GM18498 (cell line): ENCODE measurements at regions not wholly inside any gene's neighbourhood (a gene's known extent, or its start where the extent isn't known, plus 50 kb on each side); places are given as distances from the start of the nearest gene placed in this dataset.

Source experiments
- ATAC-seq: cut with Tn5 transposase; IDR thresholded peaks from one replicate; pipeline ENCODE4 v1.9.1; 2021; ENCODE audit warnings: mild to moderate bottlenecking, moderate library complexity; ENCODE audit not compliant: unreplicated experiment

GRCh38 chr4:157887316-157887715 is 285.5 kb downstream of the GASK1B start:
- no peak for ATAC-seq

- no peak for ATAC-seq
Observed at GRCh38 chr4:157886645-157887044, 286.2 kb downstream of the GASK1B start.

GRCh38 chr4:157885811-157886210 is 287.0 kb downstream of the GASK1B start:
- no peak for ATAC-seq

- ATAC-seq, result no peak
Observed at GRCh38 chr4:157882901-157883300, 289.9 kb downstream of the GASK1B start.

- ATAC-seq, result no peak
Observed at GRCh38 chr4:157880761-157881160, 292.1 kb downstream of the GASK1B start.

- no peak for ATAC-seq
Observed at GRCh38 chr4:157854819-157855218, 318.0 kb downstream of the GASK1B start.

- no peak for ATAC-seq
Observed at GRCh38 chr4:157840648-157841047, 332.2 kb downstream of the GASK1B start.

GRCh38 chr4:157840034-157840433 is 332.8 kb downstream of the GASK1B start:
- no peak for ATAC-seq

- no peak for ATAC-seq
Observed at GRCh38 chr4:157838366-157838765, 334.5 kb downstream of the GASK1B start.

- no peak for ATAC-seq
Observed at GRCh38 chr4:157837071-157837703, 335.6 kb downstream of the GASK1B start.

GRCh38 chr4:157832596-157832995 is 340.2 kb downstream of the GASK1B start:
- ATAC-seq, result no peak

- ATAC-seq, result no peak
Observed at GRCh38 chr4:157824021-157824420, 348.8 kb downstream of the GASK1B start.

GRCh38 chr4:157821814-157822213 is 351.0 kb downstream of the GASK1B start:
- no peak for ATAC-seq

GRCh38 chr4:157819693-157820464 is 352.9 kb downstream of the GASK1B start:
- ATAC-seq, result no peak

GRCh38 chr4:157818946-157819692 is 353.7 kb downstream of the GASK1B start:
- no peak for ATAC-seq

- ATAC-seq, result no peak
Observed at GRCh38 chr4:157810137-157810774, 362.6 kb downstream of the GASK1B start.

- ATAC-seq, result no peak
Observed at GRCh38 chr4:157808796-157809383, 363.9 kb downstream of the GASK1B start.

GRCh38 chr4:157806184-157806583 is 366.6 kb downstream of the GASK1B start:
- ATAC-seq, result no peak

- no peak for ATAC-seq
Observed at GRCh38 chr4:157804986-157805385, 367.8 kb downstream of the GASK1B start.

GRCh38 chr4:157803845-157804521 is 368.8 kb downstream of the GASK1B start:
- ATAC-seq, result no peak
